ENCODE measurements at regions not wholly inside any gene's neighbourhood (a gene's known extent, or its start where the extent isn't known, plus 50 kb on each side); places are given as distances from the start of the nearest gene placed in this dataset.

DNA sequence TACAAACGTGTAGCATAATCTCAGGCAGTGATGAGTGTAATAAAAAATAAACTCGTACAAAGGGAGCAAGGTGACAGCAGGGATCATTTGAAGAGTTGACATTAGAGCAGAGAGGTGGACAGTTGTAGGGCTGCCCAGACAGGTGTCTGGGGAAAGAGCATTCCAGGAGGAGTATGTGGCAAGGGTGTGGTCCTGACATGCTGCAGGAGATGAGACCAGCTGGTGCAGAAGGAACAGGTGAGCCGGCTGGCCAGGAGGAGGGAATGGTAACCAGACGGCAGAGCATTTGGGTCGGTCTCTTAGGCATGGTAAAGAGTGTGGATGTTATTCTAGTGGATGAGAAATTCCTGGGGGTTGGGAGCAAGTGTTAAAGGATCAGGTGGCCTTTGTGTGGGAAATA lies 306.3 kb downstream of the LMX1A start:
- no peak for DNase-seq (ENCODE audit: low read depth)
- in situ Hi-C loops (cut with HindIII; ENCODE audit: low pct_unique_long_range_greater_than_20kb, low sequenced_read_pairs): no loop called here

DNA sequence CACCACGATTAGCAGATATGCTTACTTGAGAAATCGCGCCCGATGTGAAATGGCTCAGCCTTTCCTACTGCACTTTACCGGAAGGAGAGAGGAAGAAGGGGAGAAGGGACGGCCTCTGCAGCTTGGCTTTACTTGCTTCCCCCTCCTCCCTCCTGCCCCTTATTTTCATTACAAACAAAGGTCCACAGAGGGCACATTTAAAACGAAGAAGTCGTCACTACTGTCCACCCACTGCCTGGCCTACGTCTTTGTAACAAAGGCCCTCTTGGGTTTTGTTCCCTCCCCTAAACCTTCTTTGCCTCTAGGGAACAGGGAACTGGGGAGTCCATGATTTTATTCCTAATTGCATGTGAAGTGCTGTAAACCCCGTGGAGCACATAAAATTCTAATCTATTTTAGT lies 308.5 kb downstream of the LMX1A start:
- no peak for DNase-seq (ENCODE audit: low read depth)

DNA sequence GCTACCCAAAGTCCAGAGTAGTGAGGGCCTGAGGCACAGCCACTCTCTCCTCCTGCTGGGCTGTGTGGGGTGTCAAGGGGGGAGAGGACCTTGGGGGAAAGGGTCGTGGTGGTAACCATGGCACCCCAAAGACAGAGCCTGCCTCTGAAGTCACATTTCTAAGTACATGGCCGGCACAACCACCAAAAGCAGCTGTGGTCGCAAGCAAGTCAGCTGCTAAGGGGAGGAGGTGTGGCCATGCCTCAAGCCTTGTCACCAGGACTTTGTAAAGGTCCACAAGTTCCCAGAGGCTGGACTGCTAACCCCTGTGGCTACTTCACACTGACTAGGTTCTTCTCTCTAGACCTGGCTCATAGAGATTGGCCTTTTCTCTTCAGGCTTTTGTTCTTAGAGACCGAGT lies 310.6 kb downstream of the LMX1A start:
- DNase-seq (ENCODE audit: low read depth): no peak
- in situ Hi-C loops (cut with HindIII; ENCODE audit: low pct_unique_long_range_greater_than_20kb, low sequenced_read_pairs): no loop called here

More for the DNA sequence above, 308.5 kb downstream of the LMX1A start:
- in situ Hi-C loops (cut with HindIII; ENCODE audit: low pct_unique_long_range_greater_than_20kb, low sequenced_read_pairs): no loop called here

DNA sequence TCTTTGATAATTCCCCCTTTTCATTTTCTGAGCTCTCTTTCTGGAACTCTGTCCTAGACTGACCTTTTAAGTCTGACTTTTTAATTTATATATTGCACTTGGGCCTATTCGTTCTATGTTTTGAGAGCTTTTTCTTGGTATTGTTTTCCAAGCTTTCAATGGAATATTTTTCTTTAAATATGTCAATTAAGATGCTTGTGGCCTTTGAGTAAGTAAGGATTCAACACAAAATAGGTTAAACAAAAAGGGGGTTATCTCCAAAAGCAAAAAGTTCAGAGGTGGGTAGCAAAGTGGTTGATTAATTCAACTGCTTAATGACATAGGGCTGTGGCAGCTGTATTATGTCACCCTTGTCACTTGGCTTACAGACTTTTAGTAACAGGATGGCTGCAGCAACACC lies 315.9 kb downstream of the LMX1A start:
- in situ Hi-C loops (cut with HindIII; ENCODE audit: low pct_unique_long_range_greater_than_20kb, low sequenced_read_pairs): no loop called here
- no peak for DNase-seq (ENCODE audit: low read depth)

DNA sequence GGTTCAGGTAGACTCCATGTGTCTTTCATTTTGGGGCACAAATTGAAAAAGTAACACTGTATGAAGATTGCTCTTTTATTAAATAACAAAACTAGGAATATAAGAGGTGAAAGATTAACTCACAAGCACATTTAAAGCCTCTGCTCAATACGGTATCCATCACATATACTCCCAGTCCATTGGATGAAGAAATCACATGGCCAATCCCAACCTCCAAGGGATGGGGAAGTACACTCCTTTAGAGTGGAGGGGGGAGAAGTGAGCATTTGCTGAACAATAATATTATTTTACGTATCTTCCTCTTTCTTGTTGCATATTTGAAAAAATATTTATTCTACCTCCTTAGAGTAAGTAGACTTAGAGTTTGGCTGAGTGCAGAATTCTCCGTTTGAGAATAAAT lies 316.5 kb downstream of the LMX1A start:
- in situ Hi-C loops (cut with HindIII; ENCODE audit: low pct_unique_long_range_greater_than_20kb, low sequenced_read_pairs): no loop called here
- DNase-seq (ENCODE audit: low read depth): no peak

DNA sequence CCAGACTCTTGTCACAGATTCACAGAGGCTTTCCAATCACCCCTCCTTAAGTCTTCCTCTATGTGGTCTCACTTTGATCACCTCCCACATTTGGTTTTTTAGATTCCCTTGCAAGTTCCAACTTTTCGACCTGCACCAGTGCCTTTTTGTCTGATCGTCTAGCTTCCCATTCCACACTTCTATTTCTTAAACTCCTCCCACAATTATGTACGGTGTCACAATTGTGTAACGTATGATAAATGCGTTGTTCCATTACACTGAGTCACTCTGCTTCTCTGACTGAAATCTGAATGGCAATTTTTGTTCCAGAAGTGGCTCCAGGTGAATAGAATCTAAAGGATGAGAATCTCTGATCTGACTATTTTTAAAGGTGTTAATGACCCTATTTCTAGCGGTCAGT lies 320.1 kb downstream of the LMX1A start:
- no peak for DNase-seq (ENCODE audit: low read depth)

DNA sequence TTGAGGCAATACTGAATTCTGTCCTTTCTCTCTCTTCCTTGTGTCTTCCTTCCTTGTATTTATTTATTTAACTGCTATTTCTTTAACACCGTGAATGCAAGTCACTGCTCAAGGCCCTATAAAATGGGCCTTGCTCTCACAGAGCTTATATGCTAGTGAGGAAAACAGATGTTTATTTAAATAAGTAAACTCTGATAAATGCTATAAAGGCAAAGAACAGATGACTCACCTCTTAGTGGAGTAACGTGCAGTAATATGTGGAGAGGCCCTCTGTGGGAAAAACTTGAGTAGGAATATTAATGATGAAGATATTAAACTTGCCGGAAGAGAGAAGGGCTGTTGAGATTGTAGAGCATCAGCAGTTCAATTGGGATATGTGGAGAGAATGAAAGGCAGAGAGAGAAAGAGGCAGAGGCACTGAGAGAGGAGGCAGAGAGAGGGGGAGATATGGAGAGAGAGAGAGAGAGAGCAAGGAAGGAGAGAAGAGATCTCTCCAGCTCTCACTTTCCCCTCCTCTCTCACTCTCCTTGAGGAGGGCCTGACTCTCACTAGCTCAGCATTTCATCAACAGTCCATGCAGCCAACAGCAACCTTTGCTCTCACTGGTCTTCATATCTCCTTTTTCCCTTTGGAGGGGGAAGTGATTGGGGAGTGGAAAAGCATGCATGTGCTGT lies 322.2 kb downstream of the LMX1A start:
- in situ Hi-C loops (cut with HindIII; ENCODE audit: low pct_unique_long_range_greater_than_20kb, low sequenced_read_pairs): no loop called here
- DNase-seq (ENCODE audit: low read depth): no peak

More for the DNA sequence above, 320.1 kb downstream of the LMX1A start:
- in situ Hi-C loops (cut with HindIII; ENCODE audit: low pct_unique_long_range_greater_than_20kb, low sequenced_read_pairs): no loop called here

DNA sequence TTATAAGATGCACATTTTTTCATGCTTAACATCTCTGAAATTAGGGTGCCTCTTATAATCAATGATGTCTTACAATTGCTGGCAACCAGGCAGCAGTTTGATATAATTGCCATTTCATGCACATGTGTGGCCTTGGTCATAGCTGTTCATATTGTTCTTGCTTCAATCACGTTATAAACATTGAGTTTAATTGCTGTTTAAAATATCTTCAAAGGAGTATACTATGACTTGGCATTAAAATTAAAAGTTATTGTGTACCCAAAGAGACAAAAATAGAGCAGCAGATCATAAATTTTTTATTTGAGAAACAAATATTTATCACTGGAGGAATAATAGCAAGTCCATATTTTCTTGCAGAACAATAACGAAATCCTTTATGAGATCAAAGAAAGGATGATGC lies 325.5 kb downstream of the LMX1A start:
- in situ Hi-C loops (cut with HindIII; ENCODE audit: low pct_unique_long_range_greater_than_20kb, low sequenced_read_pairs): no loop called here

DNA sequence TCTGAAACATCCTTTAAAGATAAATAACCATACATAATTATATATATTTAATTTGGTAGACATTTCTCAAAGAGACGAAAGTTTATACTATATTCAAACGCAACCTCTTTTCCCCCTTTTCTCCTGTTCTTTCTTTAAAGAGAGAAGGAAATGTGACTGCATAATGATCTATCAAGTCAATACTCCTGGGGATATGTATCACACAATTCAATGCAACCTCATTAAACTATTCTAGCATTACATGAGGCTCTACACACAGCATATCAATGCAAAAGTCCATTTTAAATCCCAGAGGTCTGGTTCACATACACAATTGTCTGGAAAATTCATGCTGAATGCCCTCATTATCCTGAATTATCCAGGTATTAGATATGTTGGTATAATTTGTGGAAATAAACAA lies 330.7 kb downstream of the LMX1A start:
- in situ Hi-C loops (cut with HindIII; ENCODE audit: low pct_unique_long_range_greater_than_20kb, low sequenced_read_pairs): no loop called here
- DNase-seq (ENCODE audit: low read depth): no peak

More for the DNA sequence above, 325.5 kb downstream of the LMX1A start:
- DNase-seq (ENCODE audit: low read depth): no peak

DNA sequence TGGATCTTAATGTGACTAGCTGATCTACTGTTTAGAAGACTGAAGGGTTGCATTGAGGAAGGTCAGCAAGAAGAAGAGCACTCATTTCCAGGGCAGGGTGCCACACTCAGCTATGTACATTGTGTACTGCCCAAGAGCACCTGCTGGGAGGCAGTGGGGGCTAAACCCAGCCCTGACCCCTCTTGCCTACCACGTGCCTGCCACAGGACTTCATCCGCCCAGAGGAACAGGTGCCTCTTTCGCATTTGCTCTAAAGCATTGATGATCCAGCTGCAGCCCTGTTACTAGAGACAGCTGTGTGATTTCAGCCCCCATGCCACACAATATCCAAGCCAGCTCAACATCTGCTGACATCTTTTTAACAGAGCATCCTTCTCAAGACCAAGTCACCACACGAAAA lies 341.8 kb downstream of the LMX1A start:
- in situ Hi-C loops (cut with HindIII; ENCODE audit: low pct_unique_long_range_greater_than_20kb, low sequenced_read_pairs): no loop called here
- DNase-seq (ENCODE audit: low read depth): no peak

DNA sequence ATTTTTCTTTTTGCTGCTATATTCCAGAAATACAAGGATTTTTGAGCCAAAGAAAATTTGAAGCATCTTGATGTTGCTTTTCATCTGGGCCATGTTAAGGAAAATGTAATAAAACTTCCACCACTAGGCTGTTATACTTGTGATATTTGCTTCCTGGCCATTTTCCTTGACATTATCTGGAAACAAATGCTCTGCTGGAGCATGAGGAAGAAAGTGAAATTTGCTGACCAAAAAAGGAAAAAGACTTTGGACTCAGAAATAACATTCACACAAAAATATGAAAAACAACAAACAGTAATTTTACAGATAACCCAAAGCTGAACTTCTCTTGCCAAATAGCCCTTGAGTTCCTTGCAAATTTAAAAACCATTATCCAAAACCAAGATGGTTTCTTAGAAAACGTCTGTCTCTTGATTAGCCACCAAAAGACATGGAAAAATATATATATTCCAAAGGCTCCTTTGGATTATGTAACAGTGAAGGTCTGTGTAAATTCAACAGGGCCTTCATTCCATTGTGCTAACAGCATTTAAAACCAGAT lies 344.5 kb downstream of the LMX1A start:
- DNase-seq (ENCODE audit: low read depth): no peak
- in situ Hi-C loops (cut with HindIII; ENCODE audit: low pct_unique_long_range_greater_than_20kb, low sequenced_read_pairs): no loop called here

DNA sequence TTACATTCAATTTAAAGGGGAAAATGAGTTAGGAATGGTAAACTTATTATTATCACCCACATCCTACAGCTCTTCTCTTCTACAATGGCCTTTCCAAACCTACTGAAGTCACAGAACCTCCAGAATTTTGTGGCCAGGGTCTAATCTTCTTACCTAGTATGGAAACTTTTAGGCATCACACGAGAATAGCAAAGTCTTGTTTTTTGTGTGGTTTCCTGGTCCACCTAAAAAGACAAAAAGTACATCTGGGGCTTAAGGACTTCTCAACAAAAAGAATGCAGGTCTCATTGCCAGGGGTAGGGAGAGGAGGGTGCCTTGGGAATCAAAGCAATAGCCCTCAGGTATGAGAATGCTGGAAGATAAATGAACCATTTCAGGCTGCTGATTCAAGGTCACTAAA lies 345.3 kb downstream of the LMX1A start:
- in situ Hi-C loops (cut with HindIII; ENCODE audit: low pct_unique_long_range_greater_than_20kb, low sequenced_read_pairs): no loop called here
- no peak for DNase-seq (ENCODE audit: low read depth)

DNA sequence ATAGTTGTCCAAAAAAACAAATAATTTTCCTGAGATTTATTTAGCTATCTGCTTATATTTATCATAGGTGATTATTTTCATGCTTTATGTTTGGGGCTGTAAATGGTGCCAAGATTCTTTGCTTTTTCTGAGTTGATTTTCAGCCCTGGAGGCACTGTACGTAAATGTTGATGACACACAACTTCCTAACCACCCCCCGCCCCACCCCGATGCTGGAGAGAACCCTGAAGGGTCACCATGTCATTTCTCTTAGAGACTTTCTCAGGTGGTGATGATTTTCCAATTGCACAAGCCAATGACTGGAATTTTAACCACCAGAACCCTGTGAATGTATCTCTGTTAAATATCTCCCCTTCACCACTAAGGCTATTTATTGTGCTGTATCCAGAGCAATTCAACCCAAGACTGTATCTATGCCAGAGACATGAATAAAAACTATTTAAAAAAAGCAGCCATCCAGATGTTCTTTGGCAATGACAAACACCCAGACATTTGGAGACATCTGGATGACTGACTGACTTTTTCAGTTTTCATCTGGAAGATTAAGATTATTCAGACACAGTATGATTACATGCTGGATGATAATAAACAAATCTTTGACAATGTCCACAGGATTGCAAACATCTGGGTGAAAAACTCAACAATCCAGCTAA lies 346.0 kb downstream of the LMX1A start:
- in situ Hi-C loops (cut with HindIII; ENCODE audit: low pct_unique_long_range_greater_than_20kb, low sequenced_read_pairs): no loop called here
- no peak for DNase-seq (ENCODE audit: low read depth)

DNA sequence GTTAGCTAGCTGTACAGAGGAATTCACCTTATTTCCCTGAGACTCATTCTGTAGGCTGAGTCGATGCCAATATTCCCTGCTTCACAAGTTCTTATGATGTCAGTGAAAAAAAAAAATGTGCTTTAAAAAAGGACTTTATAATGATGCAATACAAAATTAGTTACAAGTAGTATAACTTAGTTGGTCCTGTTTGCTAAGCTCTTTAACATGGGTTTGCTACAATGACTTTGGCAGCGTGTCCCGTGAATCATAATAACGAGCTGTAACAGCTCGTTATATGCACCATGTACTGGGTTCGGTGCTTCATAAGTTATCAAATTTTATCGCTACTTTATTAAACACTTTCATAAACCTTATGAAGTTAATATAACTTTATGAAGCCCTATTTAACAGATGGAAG lies 349.7 kb downstream of the LMX1A start:
- DNase-seq (ENCODE audit: low read depth): no peak
- in situ Hi-C loops (cut with HindIII; ENCODE audit: low pct_unique_long_range_greater_than_20kb, low sequenced_read_pairs): no loop called here

DNA sequence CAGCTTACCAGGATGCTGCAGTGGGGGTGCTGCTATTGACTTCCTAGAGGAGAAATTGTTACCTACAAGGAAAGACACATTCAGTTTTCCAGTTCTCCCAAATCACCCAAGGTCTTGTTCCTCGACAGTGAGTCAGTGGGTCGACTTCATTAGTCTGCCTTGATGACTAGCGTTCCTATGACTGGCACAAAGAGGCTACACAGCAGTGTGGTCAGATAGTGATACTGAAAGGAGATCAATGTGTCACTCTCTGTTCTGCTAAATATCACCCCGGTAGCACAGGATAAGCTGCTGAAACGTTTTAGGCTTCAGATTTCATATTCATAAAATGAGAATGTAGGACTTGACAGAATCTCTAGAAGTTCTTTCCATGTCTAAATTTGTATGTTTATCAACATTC lies 357.4 kb downstream of the LMX1A start:
- no peak for DNase-seq (ENCODE audit: low read depth)
- in situ Hi-C loops (cut with HindIII; ENCODE audit: low pct_unique_long_range_greater_than_20kb, low sequenced_read_pairs): no loop called here

DNA sequence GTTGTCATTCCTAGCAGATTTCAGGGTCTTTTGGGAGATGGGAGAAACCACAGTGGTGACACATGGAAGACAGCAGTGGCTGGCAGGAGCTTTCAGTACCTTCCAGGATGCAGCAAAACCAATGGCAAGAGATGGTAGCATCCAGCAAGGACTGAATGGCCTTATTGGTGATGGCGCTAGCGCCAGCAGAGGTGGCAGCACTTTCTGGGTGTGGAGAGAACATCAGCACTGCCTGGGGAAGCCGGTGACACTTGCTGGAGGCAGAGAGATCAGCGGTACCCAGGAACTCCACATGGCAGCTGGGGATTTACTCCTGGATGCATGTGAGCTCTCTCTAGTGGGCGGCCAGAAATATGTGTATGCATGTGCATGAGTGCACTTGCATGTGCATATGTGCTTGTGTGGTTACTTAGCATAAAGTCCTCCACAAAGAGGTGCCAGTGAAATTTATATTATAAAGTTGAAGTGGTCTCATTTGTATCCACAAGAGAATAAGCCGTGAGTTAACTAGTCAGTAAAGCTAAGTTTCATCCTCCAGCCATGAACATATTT lies 364.7 kb downstream of the LMX1A start:
- DNase-seq (ENCODE audit: low read depth): no peak
- in situ Hi-C loops (cut with HindIII; ENCODE audit: low pct_unique_long_range_greater_than_20kb, low sequenced_read_pairs): no loop called here

DNA sequence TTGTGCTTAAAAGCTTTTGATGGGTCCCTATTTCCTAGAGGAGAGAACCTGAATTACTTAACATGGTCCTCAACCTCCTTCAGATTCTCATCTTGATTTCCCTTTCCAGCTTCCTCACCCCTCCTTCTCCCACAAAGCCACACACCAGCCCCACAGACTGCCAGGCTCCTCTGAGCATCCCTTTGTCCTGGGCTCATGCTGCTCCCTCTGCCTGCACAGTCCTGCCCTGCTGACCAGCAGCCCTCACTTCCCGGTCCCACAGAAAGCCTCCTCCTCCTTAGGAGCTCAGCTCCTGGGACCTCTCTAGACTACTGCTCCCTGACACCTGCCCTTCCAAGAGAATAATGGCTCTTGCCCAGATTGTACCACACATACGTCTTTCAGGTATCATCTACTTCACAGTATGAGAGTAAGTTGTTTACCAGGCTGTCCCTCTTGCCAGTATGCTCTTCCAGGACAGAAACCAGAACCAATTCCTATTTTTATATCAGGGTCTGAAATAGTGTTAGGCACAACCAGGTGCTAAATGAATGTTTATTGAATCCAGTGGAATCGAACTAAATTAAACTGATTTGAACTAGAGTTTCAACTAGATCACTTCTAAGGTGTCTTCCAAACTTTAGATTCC lies 373.4 kb downstream of the LMX1A start:
- in situ Hi-C loops (cut with HindIII; ENCODE audit: low pct_unique_long_range_greater_than_20kb, low sequenced_read_pairs): no loop called here
- DNase-seq (ENCODE audit: low read depth): no peak

DNA sequence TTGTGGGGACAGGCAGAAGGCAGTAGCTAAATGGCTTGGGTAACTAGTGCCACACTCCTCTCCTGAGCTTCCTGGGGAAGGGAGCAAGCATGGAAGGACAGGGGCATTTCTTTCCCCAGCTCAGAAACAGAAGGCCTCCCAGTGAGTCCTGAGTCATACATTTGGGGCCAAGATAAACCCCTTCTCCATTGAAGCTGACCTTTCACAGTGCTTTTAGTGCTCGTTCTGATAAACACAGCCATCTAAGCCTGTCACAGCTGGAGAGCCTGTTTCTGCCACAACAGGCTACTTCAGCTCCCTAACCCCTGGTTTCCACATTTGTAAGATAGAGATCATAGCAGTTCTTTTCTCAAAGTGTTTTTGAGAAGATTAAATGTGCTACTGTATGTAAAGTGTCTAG lies 374.0 kb downstream of the LMX1A start:
- no peak for DNase-seq (ENCODE audit: low read depth)
- in situ Hi-C loops (cut with HindIII; ENCODE audit: low pct_unique_long_range_greater_than_20kb, low sequenced_read_pairs): no loop called here

DNA sequence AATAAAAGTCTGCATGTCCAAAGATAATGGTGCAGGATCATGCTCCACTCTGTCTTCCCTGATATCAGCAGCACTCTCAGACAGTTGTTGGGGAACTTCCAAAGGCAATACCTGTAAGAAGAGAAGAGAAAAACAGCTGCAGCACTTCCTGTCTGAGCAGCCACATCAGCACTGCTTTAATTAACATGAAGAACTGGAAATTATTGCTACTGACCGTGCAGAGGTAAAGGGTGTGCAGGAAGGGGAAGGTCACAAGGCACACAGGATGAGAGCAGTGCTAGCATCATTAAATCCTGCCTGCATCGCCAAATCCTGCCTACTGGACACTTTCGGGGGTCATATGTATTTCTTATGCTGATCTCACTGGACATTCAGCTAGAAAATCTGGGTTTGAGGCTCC lies 379.0 kb downstream of the LMX1A start:
- in situ Hi-C loops (cut with HindIII; ENCODE audit: low pct_unique_long_range_greater_than_20kb, low sequenced_read_pairs): no loop called here
- no peak for DNase-seq (ENCODE audit: low read depth)
